Naive thymus-derived CD4-positive, alpha-beta T cell (primary cell): ENCODE measurements at regions not wholly inside any gene's neighbourhood (a gene's known extent, or its start where the extent isn't known, plus 50 kb on each side); places are given as distances from the start of the nearest gene placed in this dataset.
"Not testable (repeated sequence)": the region's sequence is repeated elsewhere in the genome, so short reads cannot be mapped to it uniquely, and the experiment has no call there.

ENCODE experiments used
- ATAC-seq: fragments of 150-1000 bp; cut with Tn5 transposase; 2 replicates; pipeline ENCODE4 v1.10.0; 2021; ENCODE audit warnings: mild to moderate bottlenecking, moderate library complexity
- CTCF ChIA-PET: fragments of 350-600 bp; sonication (Branson Sonifier 250); formaldehyde crosslinking; loops from one replicate; lab custom pipeline; 2021; ENCODE audit warnings: antibody characterized with exemption; lab: Charles Lee
- POLR2A ChIA-PET: fragments of 350-600 bp; sonication (Branson Sonifier 250); formaldehyde crosslinking; loops from one replicate; lab custom pipeline; 2021; ENCODE audit warnings: antibody characterized with exemption, inconsistent platforms; lab: Charles Lee
- DNase-seq, 9 donors: peaks; one replicate each; pipeline versions ENCODE4 v3.0.0 to v3.0.0-alpha.2; 2020 to 2022; ENCODE audit warnings: mixed read lengths in 1 of 9
- H3K27ac ChIP-seq: one replicate; pipeline ENCODE4 v1.7.0; 2013; ENCODE audit warnings: mild to moderate bottlenecking, low read depth, low read length, moderate library complexity
- H3K27me3 ChIP-seq, 2 donors: one replicate each; pipeline ENCODE4 v1.7.0; 2013; ENCODE audit warnings: low read length in 2 of 2, mild to moderate bottlenecking in 2 of 2, moderate library complexity in 2 of 2; ENCODE audit not compliant: control insufficient read depth in 2 of 2, insufficient read depth in 2 of 2
- H3K36me3 ChIP-seq, 3 experiments: 1 replicate in 2 of 3; 2 replicates in 1 of 3; pipeline ENCODE4 v1.7.0; 2013; ENCODE audit warnings: low read length in 3 of 3, mild to moderate bottlenecking in 3 of 3, moderate library complexity in 1 of 3; ENCODE audit not compliant: insufficient read depth in 3 of 3, control insufficient read depth in 2 of 3
- H3K4me1 ChIP-seq, 2 donors: one replicate each; pipeline ENCODE4 v1.7.0; 2013; ENCODE audit warnings: low read length in 2 of 2, mild to moderate bottlenecking in 2 of 2, moderate library complexity in 1 of 2; ENCODE audit not compliant: control insufficient read depth in 2 of 2, insufficient read depth in 2 of 2
- H3K4me3 ChIP-seq: 2 replicates; pipeline ENCODE4 v1.7.0; 2013; ENCODE audit warnings: mild to moderate bottlenecking, low read length
- H3K9me3 ChIP-seq, 3 experiments: 1 replicate in 2 of 3; 2 replicates in 1 of 3; pipeline ENCODE4 v1.7.0; 2013; ENCODE audit warnings: low read length in 3 of 3; ENCODE audit not compliant: control insufficient read depth in 2 of 3
- H3K27ac Mint-ChIP-seq, 9 donors: one replicate each; pipeline ENCODE4 v1.8.0; 2020 to 2022; ENCODE audit warnings: mixed read lengths in 9 of 9, mild to moderate bottlenecking in 8 of 9, moderate library complexity in 5 of 9, inconsistent platforms in 2 of 9
- H3K27me3 Mint-ChIP-seq, 5 donors: one replicate each; pipeline ENCODE4 v1.8.0; 2021 to 2022; ENCODE audit warnings: mixed read lengths in 5 of 5, mild to moderate bottlenecking in 1 of 5
- H3K36me3 Mint-ChIP-seq, 5 donors: one replicate each; pipeline ENCODE4 v1.8.0; 2020 to 2022; ENCODE audit warnings: mixed read lengths in 5 of 5, mild to moderate bottlenecking in 3 of 5, inconsistent platforms in 1 of 5
- H3K4me1 Mint-ChIP-seq, 7 donors: one replicate each; pipeline ENCODE4 v1.8.0; 2020 to 2022; ENCODE audit warnings: mixed read lengths in 7 of 7, mild to moderate bottlenecking in 3 of 7, inconsistent platforms in 1 of 7
- H3K4me3 Mint-ChIP-seq, 10 donors: one replicate each; pipeline ENCODE4 v1.8.0; 2020 to 2022; ENCODE audit warnings: mild to moderate bottlenecking in 10 of 10, mixed read lengths in 10 of 10, moderate library complexity in 6 of 10, inconsistent platforms in 2 of 10
- H3K9me3 Mint-ChIP-seq, 11 donors: one replicate each; pipeline ENCODE4 v1.8.0; 2020 to 2022; ENCODE audit warnings: mixed read lengths in 11 of 11, mild to moderate bottlenecking in 4 of 11, inconsistent platforms in 1 of 11, moderate library complexity in 1 of 11
- intact Hi-C, 2 donors: fragments of 100-400 bp; cut with micrococcal nuclease; formaldehyde crosslinking; loops; one replicate each; pipeline ENCODE4 v1.15.1; 2023

- ATAC-seq, result no peak
- no peak overlapping the region for H3K4me3 ChIP-seq
- Mint-ChIP-seq H3K4me3 (no peak overlapping the region), H3K27me3 (peaks cover 0 to 38% (median 23%) of the 10 kb centered on the region in 5 donors), H3K9me3 (peaks cover 0 to 26% (median 8%) of the 10 kb centered on the region in 11 donors), H3K27ac (no peak overlapping the region), H3K36me3 (peaks cover 0 to 11% (median 3%) of the 10 kb centered on the region in 5 donors), H3K4me1 (peaks cover 0 to 9% (median 0%) of the 10 kb centered on the region in 7 donors)
- H3K36me3 ChIP-seq, result no peaks in the 10 kb centered on the region
- no peak overlapping the region for H3K27ac ChIP-seq
- no peak for DNase-seq
- ChIA-PET CTCF (no interaction called here), POLR2A (no interaction called here)
- no peaks in the 10 kb centered on the region for H3K9me3 ChIP-seq
- no peaks in the 10 kb centered on the region for H3K4me1 ChIP-seq
- intact Hi-C loops, result no loop called here
- H3K27me3 ChIP-seq, result no peaks in the 10 kb centered on the region
Measured at GRCh38 chrX:883588-883987, 253.0 kb downstream of the SHOX start.

DNA sequence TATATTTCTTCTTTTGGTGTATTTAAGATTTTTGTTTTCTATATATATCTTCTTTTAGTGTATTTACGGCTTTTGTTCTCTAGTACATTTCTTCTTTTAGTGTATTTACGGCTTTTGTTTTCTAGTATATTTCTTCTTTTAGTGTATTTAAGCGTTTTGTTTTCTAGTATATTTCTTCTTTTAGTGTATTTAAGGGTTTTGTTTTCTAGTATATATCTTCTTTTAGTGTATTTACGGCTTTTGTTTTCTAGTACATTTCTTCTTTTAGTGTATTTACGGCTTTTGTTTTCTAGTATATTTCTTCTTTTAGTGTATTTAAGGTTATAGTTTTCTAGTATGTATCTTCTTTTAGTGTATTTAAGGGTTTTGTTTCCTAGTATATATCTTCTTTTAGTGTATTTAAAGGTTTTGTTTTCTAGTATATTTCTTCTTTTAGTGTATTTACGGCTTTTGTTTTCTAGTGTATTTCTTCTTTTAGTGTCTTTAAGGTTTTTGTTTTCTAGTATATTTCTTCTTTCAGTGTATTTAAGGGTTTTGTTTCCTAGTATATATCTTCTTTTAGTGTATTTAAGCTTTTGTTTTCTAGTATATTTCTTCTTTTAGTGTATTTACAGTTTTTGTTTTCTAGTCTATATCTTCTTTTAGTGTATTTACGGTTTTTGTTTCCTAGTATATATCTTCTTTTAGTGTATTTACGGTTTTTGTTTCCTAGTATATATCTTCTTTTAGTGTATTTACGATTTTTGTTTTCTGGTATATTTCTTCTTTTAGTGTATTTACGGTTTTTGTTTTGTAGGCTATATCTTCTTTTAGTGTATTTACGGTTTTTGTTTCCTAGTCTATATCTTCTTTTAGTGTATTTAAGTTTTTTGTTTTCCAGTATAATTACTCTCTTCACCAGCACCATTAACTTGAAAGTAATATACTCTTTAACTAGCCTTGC is 249.4 kb downstream of the SHOX start:
- DNase-seq, H3K4me3 ChIP-seq, CTCF ChIA-PET, H3K36me3 ChIP-seq, POLR2A ChIA-PET, intact Hi-C loops, H3K27ac ChIP-seq, H3K4me3 Mint-ChIP-seq, H3K4me1 Mint-ChIP-seq, H3K27me3 ChIP-seq, ATAC-seq, H3K4me1 ChIP-seq, H3K27ac Mint-ChIP-seq, H3K9me3 ChIP-seq: not testable (repeated sequence)
- Mint-ChIP-seq H3K9me3 (peaks cover 0 to 19% (median 7%) of the 10 kb centered on the region in 11 donors), H3K27me3 (peaks cover 0 to 46% (median 24%) of the 10 kb centered on the region in 5 donors), H3K36me3 (peaks cover 0 to 11% (median 3%) of the 10 kb centered on the region in 5 donors)

DNA sequence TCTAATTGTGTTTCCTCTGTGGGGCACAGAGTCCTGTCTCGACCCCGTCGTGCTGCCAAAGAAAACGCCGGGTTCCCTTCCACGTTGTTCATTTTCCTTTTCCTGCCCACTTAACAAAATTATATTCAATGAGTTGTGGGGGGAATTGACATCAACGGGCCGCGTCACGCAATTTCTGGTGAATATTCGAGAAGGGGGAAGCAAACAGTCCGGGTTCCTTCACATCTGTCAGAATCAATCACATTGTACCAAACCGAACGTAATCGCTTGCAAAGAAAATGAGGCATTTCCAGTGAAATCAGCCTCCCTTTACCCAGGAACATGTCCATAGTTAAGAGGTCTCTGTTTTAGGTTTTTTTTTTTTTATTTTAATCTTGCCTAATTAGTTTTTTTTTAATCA is 243.5 kb downstream of the SHOX start:
- Histone ChIP-seq H3K4me1 (no peaks in the 10 kb centered on the region), H3K4me3 (no peak overlapping the region), H3K9me3 (peaks cover 0 to 5% (median 0%) of the 10 kb centered on the region in 3 experiments), H3K27me3 (peaks cover 0 to 3% of the 10 kb centered on the region in 2 donors), H3K36me3 (no peaks in the 10 kb centered on the region), H3K27ac (no peak overlapping the region)
- peaks cover 0 to 3% (median 0%) of the 10 kb centered on the region in 5 donors for H3K36me3 Mint-ChIP-seq
- intact Hi-C loops, result no loop called here
- DNase-seq (no peak), ATAC-seq (no peak)
- POLR2A ChIA-PET, result no interaction called here
- no peak overlapping the region for H3K27ac Mint-ChIP-seq
- CTCF ChIA-PET, result no interaction called here
- no peak overlapping the region for H3K4me3 Mint-ChIP-seq
- peaks cover 0 to 1% (median 0%) of the 10 kb centered on the region in 7 donors for H3K4me1 Mint-ChIP-seq
- H3K9me3 Mint-ChIP-seq, result peaks cover 0 to 16% (median 5%) of the 10 kb centered on the region in 11 donors
- H3K27me3 Mint-ChIP-seq, result peaks cover 0 to 22% (median 13%) of the 10 kb centered on the region in 5 donors

DNA sequence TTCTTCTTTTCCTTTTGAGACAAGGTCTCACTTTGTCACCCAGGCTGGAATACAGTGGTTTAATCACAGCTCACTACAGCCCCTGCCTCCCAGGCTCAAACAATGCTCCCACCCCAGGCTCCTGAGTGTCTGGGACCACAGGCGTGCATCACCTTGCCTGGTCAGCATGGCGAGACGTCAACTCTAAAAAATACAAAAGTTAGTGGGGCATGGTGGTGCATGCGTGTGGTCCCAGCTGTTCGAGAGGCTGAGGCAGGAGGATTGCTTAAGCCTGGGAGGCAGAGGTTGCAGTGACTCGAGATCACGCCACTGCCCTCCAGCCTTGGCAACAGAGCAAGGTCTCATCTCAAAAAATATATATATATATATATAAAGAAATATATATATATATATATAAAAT is 242.4 kb downstream of the SHOX start:
- DNase-seq (no peak), ATAC-seq (no peak)
- Mint-ChIP-seq H3K9me3 (peaks cover 0 to 16% (median 5%) of the 10 kb centered on the region in 11 donors), H3K36me3 (peaks cover 0 to 3% (median 0%) of the 10 kb centered on the region in 5 donors), H3K4me1 (peaks cover 0 to 1% (median 0%) of the 10 kb centered on the region in 7 donors), H3K27me3 (peaks cover 0 to 28% (median 18%) of the 10 kb centered on the region in 5 donors), H3K4me3 (no peak overlapping the region), H3K27ac (no peak overlapping the region)
- no peaks in the 10 kb centered on the region for H3K4me1 ChIP-seq
- intact Hi-C loops, result no loop called here
- no peak overlapping the region for H3K27ac ChIP-seq
- no peak overlapping the region for H3K4me3 ChIP-seq
- CTCF ChIA-PET, result no interaction called here
- H3K9me3 ChIP-seq, result peaks cover 0 to 5% (median 0%) of the 10 kb centered on the region in 3 experiments
- no peaks in the 10 kb centered on the region for H3K36me3 ChIP-seq
- H3K27me3 ChIP-seq, result peaks cover 0 to 3% of the 10 kb centered on the region in 2 donors
- POLR2A ChIA-PET, result no interaction called here

DNA sequence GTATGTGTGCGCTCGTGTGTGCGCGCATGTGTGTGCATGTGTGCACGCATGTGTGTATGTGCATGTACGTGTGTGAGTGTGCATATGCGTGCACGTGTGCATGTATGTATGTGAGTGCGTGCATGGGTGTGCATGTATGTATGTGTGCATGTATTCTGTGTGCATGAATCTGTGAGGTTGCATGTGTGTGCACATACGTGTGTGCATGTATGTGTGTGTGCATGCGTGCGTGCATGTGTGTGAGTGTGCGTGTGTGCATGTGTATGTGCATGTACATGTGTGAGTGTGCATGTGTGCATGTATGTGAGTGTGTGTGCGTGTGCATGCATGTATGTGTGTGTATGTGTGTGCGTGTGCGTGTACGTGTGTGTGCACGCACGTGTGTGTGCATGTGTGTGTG is 241.5 kb downstream of the SHOX start:
- H3K4me3 ChIP-seq, result no peak overlapping the region
- intact Hi-C loops, result no loop called here
- Mint-ChIP-seq H3K9me3 (peaks cover 0 to 14% (median 4%) of the 10 kb centered on the region in 11 donors), H3K27ac (no peak overlapping the region), H3K27me3 (peaks cover 0 to 29% (median 22%) of the 10 kb centered on the region in 5 donors), H3K4me1 (peaks cover 0 to 1% (median 0%) of the 10 kb centered on the region in 7 donors), H3K4me3 (no peak overlapping the region), H3K36me3 (no peaks in the 10 kb centered on the region)
- ChIA-PET CTCF (no interaction called here), POLR2A (no interaction called here)
- no peaks in the 10 kb centered on the region for H3K4me1 ChIP-seq
- DNase-seq (no peak), ATAC-seq (no peak)
- H3K27ac ChIP-seq, result no peak overlapping the region
- peaks cover 0 to 3% of the 10 kb centered on the region in 2 donors for H3K27me3 ChIP-seq
- H3K9me3 ChIP-seq, result no peaks in the 10 kb centered on the region
- no peaks in the 10 kb centered on the region for H3K36me3 ChIP-seq

DNA sequence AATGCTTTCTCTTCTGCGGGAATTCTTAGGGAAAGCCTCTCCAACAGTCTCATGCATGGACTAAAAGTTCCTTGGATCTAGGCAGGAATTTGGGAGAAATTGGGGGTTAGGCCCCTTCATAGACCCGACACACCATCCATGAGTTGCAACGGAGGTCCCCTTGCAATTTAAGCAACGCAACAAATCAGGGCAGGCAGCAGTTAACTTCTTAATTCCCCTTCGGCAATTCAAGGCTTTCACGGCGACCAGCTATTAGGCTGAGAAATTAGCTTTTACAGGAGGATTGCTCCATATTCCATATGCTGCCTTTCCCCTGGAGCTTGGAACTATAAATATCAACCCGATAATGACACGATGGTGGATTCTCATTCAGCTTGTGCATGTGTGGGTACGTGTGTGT is 241.0 kb downstream of the SHOX start:
- ATAC-seq (no peak), DNase-seq (no peak)
- Histone ChIP-seq H3K36me3 (no peaks in the 10 kb centered on the region), H3K4me3 (no peak overlapping the region), H3K4me1 (no peaks in the 10 kb centered on the region), H3K9me3 (no peaks in the 10 kb centered on the region), H3K27ac (no peak overlapping the region), H3K27me3 (peaks cover 0 to 3% of the 10 kb centered on the region in 2 donors)
- CTCF ChIA-PET, result no interaction called here
- peaks cover 0 to 1% (median 0%) of the 10 kb centered on the region in 7 donors for H3K4me1 Mint-ChIP-seq
- intact Hi-C loops, result no loop called here
- no peak overlapping the region for H3K4me3 Mint-ChIP-seq
- H3K27me3 Mint-ChIP-seq, result peaks cover 0 to 25% (median 22%) of the 10 kb centered on the region in 5 donors
- H3K9me3 Mint-ChIP-seq, result peaks cover 0 to 14% (median 3%) of the 10 kb centered on the region in 11 donors
- H3K36me3 Mint-ChIP-seq, result no peaks in the 10 kb centered on the region
- POLR2A ChIA-PET, result no interaction called here
- H3K27ac Mint-ChIP-seq, result no peak overlapping the region
